Skeletal muscle tissue (tissue), 3 donors: ENCODE measurements at regions not wholly inside any gene's neighbourhood (a gene's known extent, or its start where the extent isn't known, plus 50 kb on each side); places are given as distances from the start of the nearest gene placed in this dataset.
"Not testable (repeated sequence)": the region's sequence is repeated elsewhere in the genome, so short reads cannot be mapped to it uniquely, and the experiment has no call there.

Source experiments
- H3K27ac ChIP-seq: one replicate; pipeline ENCODE4 v1.7.0; 2013; ENCODE audit warnings: mild to moderate bottlenecking, low read depth, low read length, inconsistent platforms
- H3K27me3 ChIP-seq, 3 donors: one replicate each; pipeline ENCODE4 v1.7.0; 2013; ENCODE audit warnings: low read length in 3 of 3; ENCODE audit not compliant: control insufficient read depth in 3 of 3, insufficient read depth in 3 of 3
- H3K36me3 ChIP-seq, 3 donors: one replicate each; pipeline ENCODE4 v1.7.0; 2013; ENCODE audit warnings: low read length in 3 of 3; ENCODE audit not compliant: control insufficient read depth in 3 of 3, insufficient read depth in 3 of 3
- H3K4me1 ChIP-seq, 3 donors: one replicate each; pipeline ENCODE4 v1.7.0; 2013; ENCODE audit warnings: low read length in 3 of 3, mild to moderate bottlenecking in 3 of 3; ENCODE audit not compliant: control insufficient read depth in 3 of 3, insufficient read depth in 3 of 3
- H3K4me3 ChIP-seq, 3 donors: one replicate each; pipeline ENCODE4 v1.7.0; 2013; ENCODE audit warnings: low read length in 3 of 3
- H3K9ac ChIP-seq, 3 donors: one replicate each; pipeline ENCODE4 v1.7.0; 2013; ENCODE audit warnings: low read length in 3 of 3, mild to moderate bottlenecking in 3 of 3, moderate library complexity in 2 of 3, low read depth in 1 of 3
- H3K9me3 ChIP-seq, 3 donors: one replicate each; pipeline ENCODE4 v1.7.0; 2013; ENCODE audit warnings: low read length in 3 of 3; ENCODE audit not compliant: control insufficient read depth in 3 of 3
- donor health status: Osteomylitis.

GRCh38 chr3:163563485-163563884, 1514.8 kb downstream of the SI start:
- no peak overlapping the region for H3K9ac ChIP-seq
- H3K27me3 ChIP-seq = no peaks in the 10 kb centered on the region
- H3K4me3 ChIP-seq = no peak overlapping the region
- H3K4me1 ChIP-seq = no peaks in the 10 kb centered on the region
- no peaks in the 10 kb centered on the region for H3K36me3 ChIP-seq
- H3K9me3 ChIP-seq = no peaks in the 10 kb centered on the region
- no peak overlapping the region for H3K27ac ChIP-seq

DNA sequence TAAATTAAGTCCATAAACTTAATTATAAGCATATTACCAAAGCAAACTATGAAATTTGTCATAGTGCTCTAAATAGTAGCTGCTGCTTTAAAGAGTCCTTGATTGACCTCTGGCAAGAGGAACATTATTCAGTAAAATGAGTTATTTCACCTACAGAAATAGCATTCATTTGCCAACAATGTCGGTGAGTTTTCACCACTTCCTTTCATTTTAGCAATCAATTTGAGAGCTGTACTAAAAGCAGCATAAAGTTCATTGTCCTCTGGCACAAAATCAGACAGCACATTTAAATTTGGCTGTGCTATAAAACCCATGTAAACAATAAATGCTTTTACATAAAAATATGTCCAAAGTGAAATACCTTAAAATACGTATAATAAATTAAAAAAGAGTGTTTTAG, 1515.7 kb downstream of the SI start:
- Histone ChIP-seq H3K36me3 (no peaks in the 10 kb centered on the region), H3K27ac (no peak overlapping the region), H3K9me3 (no peaks in the 10 kb centered on the region), H3K9ac (no peak overlapping the region), H3K4me1 (no peaks in the 10 kb centered on the region), H3K4me3 (no peak overlapping the region), H3K27me3 (no peaks in the 10 kb centered on the region)

DNA sequence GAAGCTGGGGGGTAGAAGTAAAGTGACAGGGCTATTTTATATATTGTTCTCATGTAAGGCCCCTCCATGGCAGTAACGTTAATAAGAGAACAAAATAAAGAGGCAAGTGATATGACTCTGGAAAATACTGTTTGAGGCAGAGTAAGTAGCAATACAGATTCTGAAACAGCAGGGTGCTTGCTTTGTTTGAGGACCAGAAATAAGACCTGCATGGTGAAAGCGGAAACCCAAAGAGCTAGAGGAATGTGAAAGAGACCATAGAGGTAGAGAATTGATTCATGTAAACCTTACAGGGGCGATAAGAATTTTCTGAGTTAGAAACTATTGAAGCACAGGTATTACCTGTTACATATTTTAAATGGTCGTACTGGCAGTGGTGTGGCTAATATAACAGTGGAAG, 1517.1 kb downstream of the SI start:
- H3K4me1 ChIP-seq = no peaks in the 10 kb centered on the region
- H3K27me3 ChIP-seq = no peaks in the 10 kb centered on the region
- H3K27ac ChIP-seq = no peak overlapping the region
- H3K36me3 ChIP-seq = no peaks in the 10 kb centered on the region
- H3K9me3 ChIP-seq = no peaks in the 10 kb centered on the region
- H3K9ac ChIP-seq = no peak overlapping the region
- no peak overlapping the region for H3K4me3 ChIP-seq

DNA sequence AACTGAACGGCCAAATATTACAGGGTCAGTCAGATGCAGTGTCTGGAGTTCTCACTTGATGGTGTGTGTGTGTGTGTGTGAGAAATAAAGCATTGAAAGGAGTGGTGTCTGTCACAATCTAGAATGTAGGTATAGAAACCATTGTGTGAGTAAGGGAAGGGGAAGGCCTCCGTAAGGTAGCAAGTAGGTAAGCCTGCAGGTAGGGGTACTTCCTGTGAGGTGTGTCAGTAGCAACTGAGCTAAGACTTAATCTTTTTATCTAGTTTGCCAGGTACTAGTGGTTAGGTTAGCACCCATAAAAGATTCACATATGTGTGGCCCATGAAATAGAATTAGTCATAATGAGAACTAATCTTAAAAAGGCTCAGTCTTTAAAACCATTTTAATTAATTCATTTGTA, 1517.8 kb downstream of the SI start:
- Histone ChIP-seq H3K36me3 (no peaks in the 10 kb centered on the region), H3K9ac (no peak overlapping the region)

GRCh38 chr3:163556813-163557523, 1521.3 kb downstream of the SI start:
- H3K27me3 ChIP-seq = no peaks in the 10 kb centered on the region
- H3K4me3 ChIP-seq = no peak overlapping the region
- no peak overlapping the region for H3K9ac ChIP-seq
- no peaks in the 10 kb centered on the region for H3K9me3 ChIP-seq
- H3K4me1 ChIP-seq = no peaks in the 10 kb centered on the region
- no peaks in the 10 kb centered on the region for H3K36me3 ChIP-seq
- H3K27ac ChIP-seq = no peak overlapping the region

More for the DNA sequence above, 1517.8 kb downstream of the SI start:
- Histone ChIP-seq H3K27ac (no peak overlapping the region), H3K27me3 (no peaks in the 10 kb centered on the region), H3K4me1 (no peaks in the 10 kb centered on the region), H3K9me3 (no peaks in the 10 kb centered on the region), H3K4me3 (no peak overlapping the region)

DNA sequence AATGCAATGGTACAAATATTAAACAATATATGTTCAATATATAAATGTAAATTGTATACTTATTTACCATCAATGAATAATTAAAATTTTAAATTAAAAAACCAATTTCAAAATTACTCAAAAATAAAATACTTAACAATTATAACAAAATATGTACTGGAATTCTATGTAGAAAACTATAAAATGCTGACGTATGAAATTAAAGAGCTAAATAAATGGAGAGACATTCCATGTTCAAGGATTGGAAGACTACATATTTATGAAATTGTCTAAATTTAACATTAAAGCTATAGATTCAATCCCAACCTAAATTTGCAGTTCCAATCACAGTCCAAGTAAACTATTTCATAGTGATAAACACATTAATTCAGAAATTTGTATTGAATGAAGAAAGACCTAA, 1522.4 kb downstream of the SI start:
- no peak overlapping the region for H3K4me3 ChIP-seq
- H3K27me3 ChIP-seq = no peaks in the 10 kb centered on the region
- no peak overlapping the region for H3K9ac ChIP-seq

DNA sequence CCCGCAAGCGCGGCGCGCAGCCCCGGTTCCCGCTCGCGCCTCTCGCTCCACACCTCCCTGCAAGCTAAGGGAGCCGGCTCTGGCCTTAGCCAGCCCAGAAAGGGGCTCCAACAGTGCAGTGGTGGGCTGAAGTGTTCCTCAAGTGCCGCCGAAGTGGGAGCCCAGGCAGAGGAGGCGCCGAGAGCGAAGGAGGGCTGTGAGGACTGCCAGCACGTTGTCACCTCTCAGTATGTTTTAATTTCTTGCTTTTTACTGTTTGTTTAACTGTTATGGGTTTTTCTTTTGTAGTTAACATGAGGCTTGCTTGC, 1525.7 kb downstream of the SI start:
- no peak overlapping the region for H3K9ac ChIP-seq
- no peaks in the 10 kb centered on the region for H3K4me1 ChIP-seq
- no peaks in the 10 kb centered on the region for H3K36me3 ChIP-seq
- H3K27ac ChIP-seq = no peak overlapping the region
- H3K4me3 ChIP-seq = no peak overlapping the region
- H3K9me3 ChIP-seq = no peaks in the 10 kb centered on the region
- no peaks in the 10 kb centered on the region for H3K27me3 ChIP-seq

More for the DNA sequence above, 1522.4 kb downstream of the SI start:
- Histone ChIP-seq H3K27ac (no peak overlapping the region), H3K9me3 (no peaks in the 10 kb centered on the region), H3K4me1 (no peaks in the 10 kb centered on the region), H3K36me3 (no peaks in the 10 kb centered on the region)

GRCh38 chr3:163551915-163552658, 1526.2 kb downstream of the SI start:
- not testable (repeated sequence) for H3K9ac ChIP-seq, H3K27me3 ChIP-seq, H3K36me3 ChIP-seq, H3K4me3 ChIP-seq, H3K9me3 ChIP-seq, H3K4me1 ChIP-seq, H3K27ac ChIP-seq

DNA sequence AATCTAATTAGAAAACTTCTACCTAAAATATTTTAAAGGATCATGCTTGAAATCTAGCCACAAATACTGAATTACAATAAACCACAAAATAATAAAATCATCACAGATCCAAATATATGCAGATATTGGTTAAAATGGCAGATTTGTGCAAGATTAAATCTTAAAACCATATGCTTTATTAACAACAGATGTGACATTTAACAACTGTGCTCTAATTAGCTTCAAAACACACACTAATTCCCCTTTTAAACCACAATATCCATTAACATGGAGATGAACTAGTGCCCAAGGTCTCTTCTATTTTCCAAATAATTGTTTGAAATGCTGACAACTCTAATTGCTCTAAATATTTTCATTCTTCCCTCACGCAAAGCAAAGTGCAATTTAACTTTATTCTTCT, 1530.3 kb downstream of the SI start:
- Histone ChIP-seq H3K36me3 (no peaks in the 10 kb centered on the region), H3K9ac (no peak overlapping the region), H3K4me3 (no peak overlapping the region), H3K27ac (no peak overlapping the region), H3K27me3 (no peaks in the 10 kb centered on the region), H3K9me3 (no peaks in the 10 kb centered on the region), H3K4me1 (no peaks in the 10 kb centered on the region)

- H3K27ac ChIP-seq = no peak overlapping the region
- H3K4me1 ChIP-seq = no peaks in the 10 kb centered on the region
- no peaks in the 10 kb centered on the region for H3K36me3 ChIP-seq
- no peak overlapping the region for H3K4me3 ChIP-seq
- H3K9me3 ChIP-seq = no peaks in the 10 kb centered on the region
- H3K27me3 ChIP-seq = no peaks in the 10 kb centered on the region
- no peak overlapping the region for H3K9ac ChIP-seq
Observed at GRCh38 chr3:163547014-163547685, 1531.1 kb downstream of the SI start.
